ENCODE measurements at regions not wholly inside any gene's neighbourhood (a gene's known extent, or its start where the extent isn't known, plus 50 kb on each side); places are given as distances from the start of the nearest gene placed in this dataset.

DNA sequence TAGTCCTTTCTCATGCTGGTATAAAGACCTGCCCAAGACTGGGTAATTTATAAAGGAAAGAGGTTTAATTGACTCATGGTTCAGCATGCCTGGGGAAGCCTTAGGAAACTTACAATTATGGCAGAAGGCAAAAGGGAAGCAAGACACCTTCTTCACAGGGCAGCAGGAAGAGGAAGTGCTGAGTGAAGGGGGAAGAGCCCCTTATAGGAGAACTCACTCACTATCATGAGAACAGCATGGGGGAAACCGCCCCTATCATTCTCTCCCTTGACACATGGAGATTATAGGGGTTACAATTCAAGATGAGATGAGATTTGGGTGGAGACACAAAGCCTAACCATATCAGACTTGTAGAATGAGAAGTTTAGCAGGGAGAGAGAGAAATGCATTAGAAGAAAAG, 373.3 kb upstream of the DIAPH2 start:
- no peak for DNase-seq (ENCODE audit: low spot score)
- TF ChIP-seq, protein P1, sequence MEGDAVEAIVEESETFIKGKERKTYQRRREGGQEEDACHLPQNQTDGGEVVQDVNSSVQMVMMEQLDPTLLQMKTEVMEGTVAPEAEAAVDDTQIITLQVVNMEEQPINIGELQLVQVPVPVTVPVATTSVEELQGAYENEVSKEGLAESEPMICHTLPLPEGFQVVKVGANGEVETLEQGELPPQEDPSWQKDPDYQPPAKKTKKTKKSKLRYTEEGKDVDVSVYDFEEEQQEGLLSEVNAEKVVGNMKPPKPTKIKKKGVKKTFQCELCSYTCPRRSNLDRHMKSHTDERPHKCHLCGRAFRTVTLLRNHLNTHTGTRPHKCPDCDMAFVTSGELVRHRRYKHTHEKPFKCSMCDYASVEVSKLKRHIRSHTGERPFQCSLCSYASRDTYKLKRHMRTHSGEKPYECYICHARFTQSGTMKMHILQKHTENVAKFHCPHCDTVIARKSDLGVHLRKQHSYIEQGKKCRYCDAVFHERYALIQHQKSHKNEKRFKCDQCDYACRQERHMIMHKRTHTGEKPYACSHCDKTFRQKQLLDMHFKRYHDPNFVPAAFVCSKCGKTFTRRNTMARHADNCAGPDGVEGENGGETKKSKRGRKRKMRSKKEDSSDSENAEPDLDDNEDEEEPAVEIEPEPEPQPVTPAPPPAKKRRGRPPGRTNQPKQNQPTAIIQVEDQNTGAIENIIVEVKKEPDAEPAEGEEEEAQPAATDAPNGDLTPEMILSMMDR (IDR thresholded peaks at IDR 0.05; ENCODE audit: extremely low read depth, missing control alignments) = no peak

DNA sequence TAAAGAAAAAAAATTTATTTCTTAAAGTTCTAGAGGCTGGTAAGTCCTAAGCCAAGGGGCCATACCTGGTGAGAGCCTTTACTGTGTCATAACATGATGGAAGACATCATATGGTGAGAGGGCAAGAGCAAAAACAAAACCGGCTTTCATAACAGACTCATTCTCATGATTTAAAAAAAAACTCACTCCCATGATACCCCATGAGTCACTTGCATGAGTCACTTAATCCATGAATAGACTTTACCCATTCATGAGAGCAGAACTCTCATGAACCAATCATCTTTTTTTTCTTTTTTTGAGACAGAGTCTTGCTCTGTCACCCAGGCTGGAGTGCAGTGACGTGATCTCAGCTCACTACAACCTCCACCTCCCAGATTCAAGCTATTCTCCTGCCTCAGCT, 369.7 kb upstream of the DIAPH2 start:
- no peak for DNase-seq (ENCODE audit: low spot score)
- TF ChIP-seq, protein P1 (IDR thresholded peaks at IDR 0.05; ENCODE audit: extremely low read depth, missing control alignments) = no peak

DNA sequence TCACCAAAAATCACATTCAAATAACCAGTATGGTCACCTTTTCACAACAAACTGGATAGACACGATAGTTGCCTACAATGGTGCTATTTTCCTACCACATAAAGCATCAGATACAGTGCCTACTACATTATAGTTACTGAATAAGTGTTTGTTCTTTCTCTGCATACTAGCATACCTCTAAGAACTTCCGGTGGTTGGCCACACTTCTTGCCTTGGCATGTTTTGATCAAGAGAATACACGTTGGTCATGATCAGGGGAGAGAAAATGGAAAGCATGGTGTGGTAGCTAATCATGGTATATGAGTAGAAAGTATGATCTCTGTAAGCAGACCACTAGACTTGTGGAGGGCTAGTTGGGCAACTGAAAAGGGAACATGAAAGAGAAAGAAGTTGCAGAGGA, 322.8 kb upstream of the DIAPH2 start:
- DNase-seq (ENCODE audit: low spot score) = no peak
- TF ChIP-seq, protein P1 (IDR thresholded peaks at IDR 0.05; ENCODE audit: extremely low read depth, missing control alignments) = no peak

DNA sequence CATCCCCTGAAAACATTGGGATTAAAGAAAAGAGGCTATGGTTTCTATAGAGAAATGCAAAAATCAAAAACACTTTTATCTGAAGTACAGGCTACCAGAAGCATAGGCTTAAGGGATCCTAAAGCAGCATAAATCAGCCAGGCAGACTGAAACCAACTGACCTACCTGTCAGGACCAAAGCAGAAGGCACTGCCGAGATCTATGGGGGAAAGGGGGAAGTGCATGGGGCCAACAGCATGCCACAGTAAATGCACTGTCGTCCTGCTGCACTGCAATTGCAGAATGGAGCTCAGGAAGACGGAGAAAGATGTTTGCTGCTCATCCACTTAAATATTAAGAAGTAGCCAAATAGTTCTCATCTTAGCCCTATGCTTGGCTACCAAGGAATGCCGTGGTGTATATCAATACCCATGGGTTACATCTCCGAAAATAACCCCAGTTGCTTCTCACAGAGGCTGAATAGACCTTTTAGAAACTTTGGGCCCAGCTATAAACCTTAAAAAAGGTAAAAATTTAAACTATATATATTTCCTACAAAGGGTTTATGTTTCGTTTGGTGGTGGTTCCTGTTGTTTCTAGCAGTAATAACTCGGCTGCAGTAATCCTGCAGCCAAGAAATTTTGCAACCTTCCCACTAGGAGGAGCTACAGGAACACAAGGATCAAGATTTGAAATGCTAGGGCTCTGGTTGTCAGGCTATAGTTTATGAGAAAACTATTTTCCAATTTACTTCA, 312.2 kb upstream of the DIAPH2 start:
- TF ChIP-seq, protein P1 (IDR thresholded peaks at IDR 0.05; ENCODE audit: extremely low read depth, missing control alignments) = peak; percentile 4

DNA sequence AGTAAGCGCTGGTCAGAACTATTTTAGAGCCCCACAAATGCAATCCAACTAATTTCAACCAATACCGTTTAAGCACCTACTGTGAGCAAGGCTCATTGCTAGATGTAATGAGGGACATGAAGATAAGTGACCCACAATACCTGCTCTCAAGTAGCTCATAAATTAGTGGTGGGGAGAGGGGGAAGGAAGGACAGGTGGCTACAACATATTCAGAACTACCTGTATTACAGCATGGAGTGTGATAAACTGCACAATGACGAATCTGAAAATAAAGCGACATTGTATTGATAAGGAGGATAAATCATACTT, 311.6 kb upstream of the DIAPH2 start:
- DNase-seq (ENCODE audit: low spot score) = no peak
- TF ChIP-seq, protein P1 (IDR thresholded peaks at IDR 0.05; ENCODE audit: extremely low read depth, missing control alignments) = no peak

More for the DNA sequence above, 312.2 kb upstream of the DIAPH2 start:
- peak; percentile 4 for DNase-seq (ENCODE audit: low spot score)

DNA sequence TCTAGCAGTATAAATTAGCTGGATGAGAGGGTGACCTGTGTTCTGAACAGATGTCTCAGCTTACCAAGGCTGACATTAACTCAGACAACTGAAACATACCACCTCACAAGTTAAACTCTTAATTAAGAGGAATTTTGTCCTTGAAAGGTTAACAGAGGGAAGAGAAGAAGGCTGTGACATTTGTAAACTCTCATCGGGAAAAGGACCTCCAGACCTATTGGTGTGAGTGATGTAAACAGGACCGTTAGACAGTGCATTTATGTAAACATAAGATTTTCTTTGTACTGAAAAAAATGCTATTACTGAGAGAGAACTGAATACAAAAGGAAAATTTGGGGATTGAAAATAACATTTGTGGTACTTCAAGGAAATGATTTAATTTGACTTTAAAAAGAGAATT, 308.4 kb upstream of the DIAPH2 start:
- DNase-seq (ENCODE audit: low spot score) = no peak
- TF ChIP-seq, protein P1 (IDR thresholded peaks at IDR 0.05; ENCODE audit: extremely low read depth, missing control alignments) = no peak

DNA sequence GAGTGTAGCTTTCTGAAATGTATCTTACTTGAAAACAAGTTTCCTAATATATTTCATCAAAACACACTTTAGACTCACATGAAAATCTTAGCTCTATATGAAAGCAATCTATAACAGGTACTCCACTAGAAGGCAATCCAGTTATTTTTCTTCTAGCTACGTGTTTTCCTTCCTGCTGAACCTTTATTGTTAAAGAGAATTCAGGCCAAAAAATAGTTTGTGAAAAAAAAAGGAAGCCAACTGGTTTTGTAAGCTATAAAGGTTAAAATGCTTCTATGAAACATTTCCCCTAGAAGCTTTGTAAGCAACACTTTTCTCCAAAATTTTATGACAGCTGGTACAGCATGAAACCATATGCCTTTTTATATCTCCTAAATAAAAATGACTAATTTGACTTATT, 304.7 kb upstream of the DIAPH2 start:
- no peak for DNase-seq (ENCODE audit: low spot score)
- TF ChIP-seq, protein P1 (IDR thresholded peaks at IDR 0.05; ENCODE audit: extremely low read depth, missing control alignments) = no peak
